Mesodermal cell (in vitro differentiated cells): ENCODE measurements at regions not wholly inside any gene's neighbourhood (a gene's known extent, or its start where the extent isn't known, plus 50 kb on each side); places are given as distances from the start of the nearest gene placed in this dataset.

Experiments
- H3K27ac ChIP-seq: 2 replicates; pipeline ENCODE4 v1.7.0; 2013; ENCODE audit warnings: mild to moderate bottlenecking, low read depth, low read length, moderate library complexity; ENCODE audit not compliant: severe bottlenecking
- H3K36me3 ChIP-seq: 2 replicates; pipeline ENCODE4 v1.7.1; 2013; ENCODE audit warnings: mild to moderate bottlenecking, low read length, moderate library complexity; ENCODE audit not compliant: control insufficient read depth, insufficient read depth
- H3K4me1 ChIP-seq: one replicate; pipeline ENCODE4 v1.7.1; 2013; ENCODE audit warnings: mild to moderate bottlenecking, low read length; ENCODE audit not compliant: insufficient read depth, control insufficient read depth, poor library complexity, severe bottlenecking
- H3K4me3 ChIP-seq: 2 replicates; pipeline ENCODE4 v1.7.0; 2013; ENCODE audit warnings: low read length, control low read depth, mild to moderate bottlenecking; ENCODE audit not compliant: insufficient read depth, poor library complexity, severe bottlenecking; ENCODE audit errors: extremely low read depth
- H3K9me3 ChIP-seq: 2 replicates; pipeline ENCODE4 v1.7.1; 2013; ENCODE audit warnings: mild to moderate bottlenecking, low read length, moderate library complexity; ENCODE audit not compliant: control insufficient read depth
- WGBS, 2 experiments: methylation state at CpG; one replicate each; pipeline ENCODE4 v1.1.5; 2013; ENCODE audit warnings: missing lambda C conversion rate in 2 of 2; ENCODE audit not compliant: insufficient coverage in 2 of 2; 5-methylcytosine and 5-hydroxymethylcytosine counted together

DNA sequence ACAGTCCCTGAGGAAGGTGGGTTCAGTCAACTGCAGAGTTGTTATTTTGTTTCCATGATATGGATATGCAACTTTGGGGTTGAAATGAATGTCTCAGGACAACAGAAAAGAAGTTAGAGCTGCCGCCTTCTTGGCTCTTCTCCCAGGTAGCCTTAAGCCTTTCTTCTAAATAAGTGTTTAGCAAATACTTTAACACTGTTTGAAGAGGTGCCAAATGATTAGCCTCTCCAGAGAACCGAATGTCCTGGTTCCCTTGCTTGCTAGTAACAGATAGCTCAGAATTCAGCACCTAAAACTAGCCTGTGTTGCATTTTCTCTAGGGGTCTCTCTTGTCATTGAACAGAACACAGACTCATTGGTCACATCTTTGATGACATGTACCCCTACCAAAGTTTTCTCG lies 127.7 kb upstream of the PIK3R1 start:
- Histone ChIP-seq H3K9me3 (no peaks in the 10 kb centered on the region), H3K4me3 (no peak overlapping the region), H3K4me1 (no peaks in the 10 kb centered on the region), H3K27ac (no peak overlapping the region), H3K36me3 (no peaks in the 10 kb centered on the region)
- WGBS, 2 experiments = 81 to 93% methylated on average over 3 of the region's 3 CpGs

DNA sequence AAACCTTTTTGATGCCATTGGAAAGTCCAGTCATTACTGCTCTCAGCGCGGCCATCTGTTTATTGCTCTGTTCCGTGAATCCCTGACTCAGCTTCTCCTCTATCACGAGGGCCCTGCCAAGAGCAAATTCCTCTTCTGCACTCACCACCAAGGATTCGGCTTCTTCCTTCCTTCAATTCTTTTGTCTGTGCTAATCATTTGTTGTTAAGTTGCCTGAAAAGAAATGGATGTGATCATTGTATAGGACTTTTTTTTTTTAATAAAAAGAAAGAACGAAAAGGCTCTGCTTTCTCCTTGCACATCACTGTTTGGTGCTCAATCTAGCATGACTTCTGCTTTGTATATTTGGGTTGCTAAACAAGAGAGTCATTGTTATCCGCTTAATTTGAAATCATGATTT lies 128.7 kb upstream of the PIK3R1 start:
- Histone ChIP-seq H3K4me3 (no peak overlapping the region), H3K9me3 (no peaks in the 10 kb centered on the region), H3K36me3 (no peaks in the 10 kb centered on the region), H3K4me1 (no peaks in the 10 kb centered on the region), H3K27ac (no peak overlapping the region)
- 93 to 100% methylated on average over 3 to 6 of the region's 7 CpGs for WGBS, 2 experiments

DNA sequence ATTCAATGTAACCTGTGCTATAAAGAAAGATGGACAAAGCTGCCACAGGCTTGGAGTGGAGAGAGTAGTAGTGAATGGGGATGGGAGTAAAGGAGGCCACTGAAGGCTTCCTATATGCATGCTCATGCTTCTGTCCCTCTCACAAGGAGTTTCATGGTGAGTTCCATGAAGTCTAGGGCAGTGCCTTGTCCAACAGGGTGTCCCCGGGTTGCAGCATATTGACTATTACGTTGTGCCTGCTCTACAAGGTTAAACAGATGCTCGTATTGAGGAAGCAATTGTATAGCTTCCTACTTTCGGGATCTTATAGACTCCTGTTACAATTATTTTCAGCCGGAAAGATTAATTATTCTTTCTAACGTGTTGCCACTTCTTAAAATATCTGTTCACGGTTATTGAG lies 129.1 kb upstream of the PIK3R1 start:
- Histone ChIP-seq H3K36me3 (no peaks in the 10 kb centered on the region), H3K4me3 (no peak overlapping the region), H3K9me3 (no peaks in the 10 kb centered on the region), H3K27ac (no peak overlapping the region), H3K4me1 (no peaks in the 10 kb centered on the region)
- 96 to 98% methylated on average over 6 to 7 of the region's 7 CpGs for WGBS, 2 experiments

DNA sequence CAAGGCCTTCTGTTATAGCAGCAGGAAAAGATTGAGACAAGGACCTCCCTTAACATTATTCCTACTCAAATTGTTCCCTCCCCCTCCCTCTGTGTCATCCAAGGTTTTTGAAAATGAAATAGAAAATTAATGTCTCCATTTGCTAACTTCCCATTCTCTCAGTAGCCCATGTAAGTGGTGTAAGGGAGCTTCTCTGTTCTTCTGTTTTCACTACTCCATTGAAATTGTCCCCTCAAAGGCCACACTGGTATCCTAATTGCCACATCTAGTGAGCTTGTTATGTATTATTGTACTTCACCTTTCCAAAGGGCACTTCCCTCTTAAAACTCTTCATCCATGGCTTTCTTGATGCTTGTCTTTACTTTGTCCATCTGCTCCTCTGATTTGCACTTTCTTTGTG lies 131.2 kb upstream of the PIK3R1 start:
- H3K4me1 ChIP-seq = no peaks in the 10 kb centered on the region

DNA sequence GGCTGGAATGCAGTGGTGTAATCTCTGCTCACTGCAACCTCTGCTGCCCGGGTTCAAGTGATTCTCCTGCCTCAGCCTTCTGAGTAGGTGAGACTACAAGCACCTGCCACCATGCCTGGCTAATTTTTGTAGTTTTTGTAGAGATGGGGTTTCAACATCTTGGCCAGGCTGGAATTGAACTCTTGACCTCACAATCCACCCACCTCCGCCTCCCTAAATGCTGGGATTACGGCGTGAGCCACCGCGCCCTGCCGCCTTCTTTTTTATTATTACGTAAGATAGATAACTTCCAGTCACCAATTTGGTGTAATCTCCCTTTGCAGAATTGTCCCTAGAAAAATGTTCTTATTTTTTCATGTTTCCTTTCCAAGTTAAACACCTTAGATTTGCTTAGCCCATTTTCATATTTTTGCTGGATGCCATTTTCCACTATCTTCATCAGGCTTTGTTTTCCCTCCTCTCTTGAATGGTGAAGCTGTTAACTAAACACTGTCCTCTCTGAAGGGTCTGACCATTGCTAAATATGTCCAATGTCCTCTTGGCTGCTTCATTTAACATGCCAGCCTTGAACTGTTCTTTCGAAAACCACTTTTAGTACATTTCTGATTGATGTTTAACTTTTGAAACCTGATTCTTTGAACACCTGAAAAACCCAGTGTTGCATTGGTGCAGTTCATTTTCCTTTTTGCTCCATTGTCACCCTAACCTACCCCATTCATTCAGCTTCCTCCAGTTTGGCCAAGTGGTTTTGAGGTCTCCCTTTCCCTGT lies 135.1 kb upstream of the PIK3R1 start:
- Histone ChIP-seq H3K27ac (no peak overlapping the region), H3K36me3 (no peaks in the 10 kb centered on the region), H3K4me1 (no peaks in the 10 kb centered on the region), H3K4me3 (no peak overlapping the region), H3K9me3 (no peaks in the 10 kb centered on the region)
- 90 to 91% methylated on average over 9 of the region's 9 CpGs for WGBS, 2 experiments

More for the DNA sequence above, 131.2 kb upstream of the PIK3R1 start:
- H3K36me3 ChIP-seq = no peaks in the 10 kb centered on the region
- no peak overlapping the region for H3K27ac ChIP-seq
- H3K9me3 ChIP-seq = no peaks in the 10 kb centered on the region
- no peak overlapping the region for H3K4me3 ChIP-seq

DNA sequence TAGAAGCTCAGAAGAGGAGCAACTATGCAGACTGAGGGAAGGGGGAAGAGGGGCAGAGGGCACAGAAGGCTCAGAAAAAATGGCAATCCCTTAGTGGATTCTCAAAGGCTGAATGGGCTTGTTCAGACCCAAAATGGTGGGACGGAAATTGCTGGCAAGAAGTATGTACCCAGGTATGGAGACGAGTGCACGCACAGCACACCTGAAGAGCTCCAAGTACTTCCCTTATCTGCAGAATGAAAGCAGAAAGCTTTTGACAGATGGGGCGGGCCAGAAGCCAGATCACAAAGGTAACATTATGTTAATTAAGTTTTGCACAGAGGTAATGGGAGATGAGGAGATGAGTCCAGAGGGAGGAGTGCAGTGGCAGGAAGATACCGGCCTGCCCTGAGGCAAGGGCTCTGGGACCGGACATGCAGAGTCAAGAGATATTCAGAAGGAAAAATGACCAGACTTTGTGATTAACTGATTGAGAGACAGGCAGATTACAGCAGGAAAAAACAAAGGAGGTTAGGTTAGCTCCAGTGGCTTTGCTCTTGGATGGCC lies 138.1 kb upstream of the PIK3R1 start:
- Histone ChIP-seq H3K36me3 (no peaks in the 10 kb centered on the region), H3K4me3 (no peak overlapping the region), H3K4me1 (no peaks in the 10 kb centered on the region), H3K9me3 (no peaks in the 10 kb centered on the region), H3K27ac (no peak overlapping the region)
- WGBS, 2 experiments = 88 to 95% methylated on average over 5 to 6 of the region's 6 CpGs

DNA sequence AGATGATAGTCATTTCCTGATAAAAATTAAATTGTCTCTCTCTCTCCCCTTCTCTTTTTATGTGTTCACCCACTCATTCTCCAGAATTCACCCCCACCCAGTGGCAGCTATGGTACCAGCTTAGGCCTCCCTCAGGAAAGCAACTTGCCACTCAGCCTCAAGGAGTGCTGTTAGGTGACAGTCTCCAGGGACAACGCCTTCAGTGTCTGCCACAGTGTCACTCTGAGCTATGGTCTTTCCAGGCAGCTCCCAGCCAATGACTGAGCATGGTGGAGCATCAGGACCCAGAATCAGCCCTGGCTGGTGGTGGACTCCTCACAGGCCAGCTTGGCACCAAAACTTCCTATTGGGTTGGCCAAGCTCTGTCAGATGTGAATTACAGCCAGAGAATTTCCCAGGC lies 140.9 kb upstream of the PIK3R1 start:
- Histone ChIP-seq H3K4me1 (no peaks in the 10 kb centered on the region), H3K36me3 (no peaks in the 10 kb centered on the region), H3K27ac (no peak overlapping the region), H3K4me3 (no peak overlapping the region), H3K9me3 (no peaks in the 10 kb centered on the region)
- 82% methylated on average over 1 of the region's 1 CpG for WGBS, 2 experiments

DNA sequence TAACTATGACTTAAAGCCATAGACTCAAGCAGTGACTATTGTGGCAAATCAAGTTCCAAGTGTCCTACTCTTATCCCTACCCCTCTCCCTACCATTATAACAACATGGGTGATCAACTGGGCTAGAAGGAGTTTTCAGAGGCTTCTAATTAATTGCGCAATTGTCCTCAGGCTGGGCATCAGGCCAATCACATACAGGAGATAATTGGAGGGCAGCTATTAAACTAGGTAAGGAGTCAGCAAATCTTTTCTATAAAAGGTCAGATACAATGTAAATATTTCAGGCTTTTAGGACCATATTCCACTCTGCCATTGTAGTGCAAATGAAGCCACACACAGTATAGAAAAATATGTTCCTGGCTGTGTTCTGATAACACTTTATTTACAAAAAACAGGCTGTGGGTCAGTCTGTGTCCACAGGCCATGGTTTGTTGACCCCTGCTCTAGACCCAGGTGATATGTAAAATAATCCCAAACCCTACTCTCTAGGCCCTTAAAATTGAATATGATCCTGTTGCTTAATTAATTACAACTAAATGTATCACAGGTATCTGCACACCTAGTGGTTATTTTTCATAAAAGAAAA lies 141.4 kb upstream of the PIK3R1 start:
- no peaks in the 10 kb centered on the region for H3K9me3 ChIP-seq
- no peaks in the 10 kb centered on the region for H3K36me3 ChIP-seq
- H3K4me1 ChIP-seq = no peaks in the 10 kb centered on the region
- WGBS, 2 experiments = no CpG with 5 or more reads among the region's 1 CpG
- H3K4me3 ChIP-seq = no peak overlapping the region
- no peak overlapping the region for H3K27ac ChIP-seq

DNA sequence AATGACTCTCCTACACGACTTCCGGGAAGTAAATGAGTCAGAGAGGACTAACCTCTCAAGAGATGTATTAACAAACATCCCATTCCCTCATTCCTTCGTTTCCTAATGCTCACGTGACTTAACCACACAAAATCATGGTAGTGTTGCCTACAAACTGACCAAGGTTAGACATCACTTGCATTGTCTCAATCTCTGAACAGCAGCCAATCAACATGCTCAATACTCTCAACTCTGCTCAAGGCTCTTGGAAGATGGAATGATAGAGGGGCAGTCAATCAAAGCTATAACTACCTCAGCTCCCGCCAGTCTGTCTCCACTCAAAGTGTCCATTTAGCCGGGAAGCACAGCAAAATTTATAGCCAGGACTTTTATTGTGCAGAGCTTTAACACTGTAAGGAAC lies 143.8 kb upstream of the PIK3R1 start:
- Histone ChIP-seq H3K4me3 (no peak overlapping the region), H3K4me1 (no peaks in the 10 kb centered on the region), H3K27ac (no peak overlapping the region), H3K36me3 (no peaks in the 10 kb centered on the region), H3K9me3 (no peaks in the 10 kb centered on the region)
- 91 to 98% methylated on average over 6 of the region's 6 CpGs for WGBS, 2 experiments

DNA sequence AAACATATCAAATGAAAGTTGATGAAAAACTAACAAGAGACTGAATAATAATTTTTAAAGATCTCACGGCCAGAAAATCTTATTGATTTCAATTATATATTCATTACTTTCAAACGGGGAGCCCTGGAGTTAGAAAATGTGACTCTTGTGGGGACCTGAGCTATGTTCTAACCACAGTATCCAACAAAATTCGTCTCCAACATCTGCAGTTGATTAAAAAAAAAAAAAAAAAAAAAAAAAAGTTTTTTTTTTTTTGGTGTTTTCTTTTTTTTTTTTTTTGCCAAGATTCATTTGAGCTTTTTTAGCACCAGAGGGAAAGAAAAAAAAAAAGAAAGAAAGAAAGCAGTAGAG lies 144.3 kb upstream of the PIK3R1 start:
- no peaks in the 10 kb centered on the region for H3K36me3 ChIP-seq
- H3K4me1 ChIP-seq = peaks cover 3% of the 10 kb centered on the region
- no CpG with 5 or more reads among the region's 3 CpGs for WGBS, 2 experiments
- H3K4me3 ChIP-seq = no peak overlapping the region
- no peaks in the 10 kb centered on the region for H3K9me3 ChIP-seq
- H3K27ac ChIP-seq = no peak overlapping the region

DNA sequence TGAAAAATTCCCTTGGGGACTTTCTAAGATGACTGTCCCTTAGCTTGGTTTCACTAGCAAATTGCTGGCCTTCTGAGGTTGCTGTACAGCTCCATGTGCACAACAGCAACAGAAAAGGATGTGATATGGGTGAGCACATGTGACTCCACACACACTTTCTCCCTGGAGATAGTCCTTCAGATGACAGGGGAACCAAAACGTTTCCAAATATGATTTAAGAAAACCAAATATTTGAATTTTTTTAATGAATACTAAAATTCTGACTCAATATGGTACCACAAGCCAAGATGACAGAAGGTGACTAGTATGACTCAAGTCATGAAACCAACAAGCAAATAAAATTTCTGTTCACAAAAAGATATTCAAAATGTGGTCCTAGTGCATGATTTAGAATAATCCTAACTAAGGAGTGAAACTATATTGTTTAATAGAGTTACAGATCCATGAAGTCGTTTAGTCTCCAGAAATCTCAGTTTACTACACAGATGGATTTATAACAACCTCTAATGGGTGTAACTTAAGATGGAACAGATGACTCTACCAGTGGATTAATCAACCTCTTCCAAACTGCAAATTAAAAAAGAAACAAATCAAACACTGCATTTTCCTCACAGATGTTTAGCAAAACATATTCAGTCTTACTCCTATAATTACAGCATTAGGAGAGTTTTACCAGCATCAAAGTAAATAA lies 144.8 kb upstream of the PIK3R1 start:
- H3K4me1 ChIP-seq = peaks cover 4% of the 10 kb centered on the region
- H3K36me3 ChIP-seq = no peaks in the 10 kb centered on the region
- WGBS, 2 experiments = 100% methylated on average over 1 of the region's 2 CpGs; no CpG with 5 or more reads in 1 of the 2 experiments
- no peak overlapping the region for H3K27ac ChIP-seq
- no peak overlapping the region for H3K4me3 ChIP-seq
- H3K9me3 ChIP-seq = no peaks in the 10 kb centered on the region
